ENCODE measurements at regions not wholly inside any gene's neighbourhood (a gene's known extent, or its start where the extent isn't known, plus 50 kb on each side); places are given as distances from the start of the nearest gene placed in this dataset.
A peak's percentile ranks its signal among the peaks of the same experiment; 100 is the strongest.

DNA sequence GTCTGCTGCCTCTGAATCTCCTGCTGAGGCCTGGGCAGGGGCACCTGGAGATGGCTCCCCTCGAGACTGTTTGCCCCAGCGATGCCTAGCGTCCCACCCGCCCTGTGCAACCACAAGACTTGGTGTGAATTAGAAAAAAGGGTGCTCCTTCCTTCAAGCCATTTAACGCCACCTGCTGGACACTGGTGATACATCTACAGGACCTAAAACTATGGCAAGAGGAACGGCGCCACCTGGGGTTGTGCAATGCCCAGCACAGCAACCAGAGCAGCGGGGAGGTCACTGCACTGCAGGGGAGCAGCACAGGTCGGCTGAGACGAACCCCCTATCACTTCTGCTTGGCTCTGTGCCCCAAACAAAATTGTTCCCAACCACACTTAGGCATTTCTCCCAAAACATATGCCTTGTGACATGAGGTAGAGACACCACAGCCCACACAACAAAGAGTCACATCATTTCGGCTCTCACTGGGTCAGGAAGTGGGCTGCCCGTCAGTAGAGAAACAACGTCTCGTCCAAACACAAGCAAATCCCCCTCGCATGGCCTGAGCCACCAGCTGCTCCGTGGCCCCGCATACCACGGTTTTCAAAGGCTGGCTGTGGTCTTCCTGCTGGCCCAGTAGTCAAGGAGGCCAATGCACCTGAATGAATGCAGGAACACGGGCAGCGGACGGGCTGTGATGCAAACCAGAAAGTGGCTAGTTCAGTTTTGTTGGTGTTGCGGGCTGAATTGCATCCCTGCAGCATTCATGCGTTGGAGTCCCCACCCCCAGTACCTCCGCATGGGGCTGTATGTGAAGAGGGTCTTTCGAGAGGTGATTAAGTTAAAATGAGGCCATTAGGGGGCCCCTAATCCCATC lies 171.9 kb downstream of the SHANK2 start:
- H3K27ac Mint-ChIP-seq, result no peak overlapping the region
- peak; percentile 85 for DNase-seq
- peak; percentile 81 for ATAC-seq

DNA sequence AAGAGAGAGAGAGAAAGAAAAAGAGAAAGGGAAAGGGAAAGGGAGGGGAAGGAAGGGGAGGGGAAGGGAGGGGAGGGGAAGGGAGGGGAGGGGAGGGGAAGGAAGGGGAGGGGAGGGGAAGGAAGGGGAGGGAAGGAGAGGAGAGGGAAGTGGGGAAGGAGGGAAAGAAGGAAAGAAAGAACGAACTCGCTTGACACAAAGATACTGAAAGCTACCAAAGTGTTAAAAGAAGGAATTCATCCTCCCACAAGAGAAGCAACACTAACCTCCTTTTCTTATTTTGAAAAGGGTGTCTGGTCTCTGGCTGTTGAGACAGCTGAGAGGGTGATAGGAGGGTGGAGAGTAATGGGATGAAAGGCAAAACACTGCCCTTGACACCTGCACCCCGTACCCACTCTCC lies 172.6 kb downstream of the SHANK2 start:
- no peaks in the 10 kb centered on the region for H3K27me3 Mint-ChIP-seq
- H3K36me3 Mint-ChIP-seq (ENCODE audit: low read depth), result no peaks in the 10 kb centered on the region
- H3K9me3 Mint-ChIP-seq, result no peaks in the 10 kb centered on the region
- ChIA-PET CTCF (no interaction called here), POLR2A (no interaction called here)
- intact Hi-C loops (cut with micrococcal nuclease), result no loop called here
- H3K4me3 Mint-ChIP-seq, result no peak overlapping the region
- no peak for DNase-seq
- H3K27ac Mint-ChIP-seq, result no peak overlapping the region
- TF ChIP-seq, protein P1, sequence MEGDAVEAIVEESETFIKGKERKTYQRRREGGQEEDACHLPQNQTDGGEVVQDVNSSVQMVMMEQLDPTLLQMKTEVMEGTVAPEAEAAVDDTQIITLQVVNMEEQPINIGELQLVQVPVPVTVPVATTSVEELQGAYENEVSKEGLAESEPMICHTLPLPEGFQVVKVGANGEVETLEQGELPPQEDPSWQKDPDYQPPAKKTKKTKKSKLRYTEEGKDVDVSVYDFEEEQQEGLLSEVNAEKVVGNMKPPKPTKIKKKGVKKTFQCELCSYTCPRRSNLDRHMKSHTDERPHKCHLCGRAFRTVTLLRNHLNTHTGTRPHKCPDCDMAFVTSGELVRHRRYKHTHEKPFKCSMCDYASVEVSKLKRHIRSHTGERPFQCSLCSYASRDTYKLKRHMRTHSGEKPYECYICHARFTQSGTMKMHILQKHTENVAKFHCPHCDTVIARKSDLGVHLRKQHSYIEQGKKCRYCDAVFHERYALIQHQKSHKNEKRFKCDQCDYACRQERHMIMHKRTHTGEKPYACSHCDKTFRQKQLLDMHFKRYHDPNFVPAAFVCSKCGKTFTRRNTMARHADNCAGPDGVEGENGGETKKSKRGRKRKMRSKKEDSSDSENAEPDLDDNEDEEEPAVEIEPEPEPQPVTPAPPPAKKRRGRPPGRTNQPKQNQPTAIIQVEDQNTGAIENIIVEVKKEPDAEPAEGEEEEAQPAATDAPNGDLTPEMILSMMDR (IDR thresholded peaks at IDR 0.05), result no peak
- ATAC-seq, result no peak
- H3K4me1 Mint-ChIP-seq (ENCODE audit: low read depth), result no peaks in the 10 kb centered on the region

More for the DNA sequence above, 171.9 kb downstream of the SHANK2 start:
- H3K36me3 Mint-ChIP-seq (ENCODE audit: low read depth), result no peaks in the 10 kb centered on the region
- no peaks in the 10 kb centered on the region for H3K4me1 Mint-ChIP-seq (ENCODE audit: low read depth)
- CTCF ChIA-PET, result no interaction called here
- intact Hi-C loops (cut with micrococcal nuclease), result no loop called here
- TF ChIP-seq, protein P1 (IDR thresholded peaks at IDR 0.05), result peak; percentile 68
- POLR2A ChIA-PET, result no interaction called here
- H3K27me3 Mint-ChIP-seq, result no peaks in the 10 kb centered on the region
- H3K4me3 Mint-ChIP-seq, result no peak overlapping the region
- no peaks in the 10 kb centered on the region for H3K9me3 Mint-ChIP-seq

DNA sequence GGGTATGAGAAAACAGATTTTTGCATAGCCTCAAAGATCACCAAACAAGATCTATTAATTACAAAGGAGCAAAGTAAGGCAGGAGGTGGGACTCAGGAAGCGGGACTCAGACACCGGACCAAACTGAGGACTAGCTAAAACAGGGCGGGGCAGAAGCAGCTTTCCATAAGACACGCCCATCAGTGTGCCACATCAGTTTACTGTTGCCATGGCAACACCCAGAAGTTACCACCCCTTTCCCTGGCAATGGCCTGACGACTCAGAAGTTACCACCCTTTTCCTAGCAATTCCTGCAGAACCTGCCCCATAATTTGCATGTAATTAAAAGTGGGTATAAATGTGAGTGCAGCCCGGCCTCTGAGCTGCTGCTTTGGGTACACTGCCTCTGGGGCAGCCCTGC lies 173.9 kb downstream of the SHANK2 start:
- Mint-ChIP-seq H3K36me3 (ENCODE audit: low read depth) (no peaks in the 10 kb centered on the region), H3K27me3 (no peaks in the 10 kb centered on the region), H3K9me3 (no peaks in the 10 kb centered on the region), H3K4me3 (no peak overlapping the region), H3K27ac (no peak overlapping the region), H3K4me1 (ENCODE audit: low read depth) (no peaks in the 10 kb centered on the region)
- intact Hi-C loops (cut with micrococcal nuclease), result no loop called here
- DNase-seq, result no peak
- no peak for ATAC-seq
- TF ChIP-seq, protein P1 (IDR thresholded peaks at IDR 0.05), result no peak
- ChIA-PET POLR2A (no interaction called here), CTCF (no interaction called here)

DNA sequence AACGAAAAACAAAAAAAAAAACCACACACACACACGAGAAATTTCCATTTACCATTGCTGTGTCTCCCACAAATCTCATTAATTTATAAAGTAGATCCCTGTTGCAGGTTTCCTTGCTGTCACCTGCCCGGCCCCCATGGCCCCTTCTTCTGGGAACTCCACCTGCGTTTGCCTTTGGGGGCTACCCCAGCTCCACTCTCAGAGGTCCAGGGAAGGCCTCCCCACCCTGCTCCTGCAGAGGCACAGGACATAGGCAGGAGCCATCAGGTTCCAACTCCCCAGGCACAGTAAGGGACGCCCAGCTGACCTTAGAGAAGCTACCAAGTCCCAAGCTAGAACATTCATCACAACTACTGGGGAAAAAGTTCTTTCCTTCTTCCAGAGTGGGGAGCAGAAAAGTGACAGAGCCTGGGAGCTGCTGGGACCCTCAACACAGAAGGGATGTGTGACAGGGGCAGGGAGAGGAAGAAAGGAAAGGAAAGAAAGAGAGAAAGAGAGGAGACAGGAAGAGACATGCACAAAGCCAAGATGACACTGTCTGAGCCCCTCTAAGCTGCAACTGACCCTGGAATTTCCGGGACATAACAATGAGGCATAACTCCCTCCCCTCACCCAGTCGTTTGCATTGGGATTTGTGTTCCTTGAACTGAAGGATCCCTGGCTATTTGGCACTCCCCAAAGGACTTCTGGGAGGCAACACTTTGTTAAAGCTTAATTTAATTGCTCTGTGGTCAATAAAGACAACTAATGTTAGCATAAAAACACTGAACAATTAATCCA lies 175.7 kb downstream of the SHANK2 start:
- ATAC-seq (no peak), DNase-seq (no peak)
- ChIA-PET POLR2A (no interaction called here), CTCF (no interaction called here)
- Mint-ChIP-seq H3K27ac (no peak overlapping the region), H3K4me3 (no peak overlapping the region), H3K27me3 (no peaks in the 10 kb centered on the region), H3K36me3 (ENCODE audit: low read depth) (no peaks in the 10 kb centered on the region), H3K4me1 (ENCODE audit: low read depth) (no peaks in the 10 kb centered on the region), H3K9me3 (no peaks in the 10 kb centered on the region)
- intact Hi-C loops (cut with micrococcal nuclease), result no loop called here
- TF ChIP-seq, protein P1 (IDR thresholded peaks at IDR 0.05), result no peak

DNA sequence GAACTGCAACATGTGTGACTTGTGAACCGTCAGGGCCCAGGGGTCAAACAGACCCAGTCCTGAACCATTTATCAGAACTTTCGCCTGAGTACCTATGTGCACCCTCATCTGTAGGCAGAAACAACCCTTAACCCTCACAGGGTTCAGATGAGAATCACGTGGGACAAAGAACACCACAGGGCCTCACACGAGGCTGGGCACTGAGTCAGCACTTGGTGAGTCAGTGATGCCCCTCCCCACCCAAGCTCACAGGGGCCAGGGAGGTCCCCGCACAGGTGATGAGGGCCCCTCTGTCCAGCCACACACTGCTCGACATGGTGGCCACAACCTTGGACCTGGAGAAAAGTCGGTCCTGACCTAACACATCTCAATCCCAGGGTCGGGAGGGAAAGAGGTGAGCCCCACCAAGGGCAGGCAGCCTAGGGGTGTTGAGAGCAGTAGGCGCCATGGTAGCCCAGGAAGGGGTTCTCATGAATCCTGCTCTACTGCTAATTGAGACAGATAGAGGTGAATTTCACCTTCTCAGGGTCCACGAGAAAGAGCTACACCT lies 176.4 kb downstream of the SHANK2 start:
- H3K27ac Mint-ChIP-seq, result no peak overlapping the region
- ATAC-seq (no peak), DNase-seq (no peak)
- no peaks in the 10 kb centered on the region for H3K4me1 Mint-ChIP-seq (ENCODE audit: low read depth)
- no peaks in the 10 kb centered on the region for H3K36me3 Mint-ChIP-seq (ENCODE audit: low read depth)
- H3K27me3 Mint-ChIP-seq, result no peaks in the 10 kb centered on the region
- CTCF ChIA-PET, result no interaction called here
- H3K4me3 Mint-ChIP-seq, result no peak overlapping the region
- POLR2A ChIA-PET, result no interaction called here
- no peaks in the 10 kb centered on the region for H3K9me3 Mint-ChIP-seq
- intact Hi-C loops (cut with micrococcal nuclease), result no loop called here
- TF ChIP-seq, protein P1 (IDR thresholded peaks at IDR 0.05), result no peak

Measured in activated CD8-positive, alpha-beta T cell treated with anti-CD3 and anti-CD28 coated beads for 36 hours (primary cell).